Suprapubic skin (tissue), 4 donors: ENCODE measurements at regions not wholly inside any gene's neighbourhood (a gene's known extent, or its start where the extent isn't known, plus 50 kb on each side); places are given as distances from the start of the nearest gene placed in this dataset.

Experiments
- DNase-seq, 2 donors: peaks; one replicate each; pipeline ENCODE4 v3.0.0-alpha.2; 2019; ENCODE audit warnings: low spot score in 2 of 2
- H3K27ac ChIP-seq: fragments of 200-600 bp; sonication (generic); one replicate; pipeline ENCODE4 v1.5.1; 2019
- H3K27me3 ChIP-seq: fragments of 200-600 bp; sonication (generic); one replicate; pipeline ENCODE4 v1.5.1; 2019
- H3K36me3 ChIP-seq: fragments of 200-600 bp; sonication (generic); one replicate; pipeline ENCODE4 v1.5.1; 2019
- H3K4me1 ChIP-seq: fragments of 200-600 bp; sonication (generic); one replicate; pipeline ENCODE4 v1.5.1; 2019
- H3K4me3 ChIP-seq: fragments of 200-600 bp; sonication (generic); one replicate; pipeline ENCODE4 v1.5.1; 2019; ENCODE audit warnings: mild to moderate bottlenecking
- H3K9me3 ChIP-seq: fragments of 200-600 bp; sonication (generic); one replicate; pipeline ENCODE4 v1.5.1; 2019
- CTCF ChIP-seq, 2 donors: fragments of 200-600 bp in 1 of 2; fragments of 450-650 bp in 1 of 2; sonication (generic) in 1 of 2; IDR thresholded peaks; one replicate each; pipeline ENCODE4 v1.5.1; 2016 to 2019; ENCODE audit warnings: antibody characterized with exemption in 2 of 2, mild to moderate bottlenecking in 1 of 2, moderate library complexity in 1 of 2
- EP300 ChIP-seq: sonication (generic); formaldehyde crosslinking; IDR thresholded peaks from one replicate; pipeline ENCODE4 v1.6.1; 2017; ENCODE audit warnings: antibody characterized with exemption
- POLR2A ChIP-seq, 2 donors: fragments of 450-650 bp; IDR thresholded peaks; one replicate each; pipeline ENCODE4 v1.6.1; 2017; ENCODE audit warnings: antibody characterized with exemption in 2 of 2, mild to moderate bottlenecking in 2 of 2, moderate library complexity in 2 of 2
- POLR2AphosphoS5 ChIP-seq, 3 donors: sonication (generic); formaldehyde crosslinking; IDR thresholded peaks; one replicate each; pipeline ENCODE4 v1.6.1; 2017; ENCODE audit warnings: antibody characterized with exemption in 3 of 3
- WGBS: methylation state at CpG from one replicate; pipeline ENCODE4 v1.1.5; 2018; 5-methylcytosine and 5-hydroxymethylcytosine counted together

DNA sequence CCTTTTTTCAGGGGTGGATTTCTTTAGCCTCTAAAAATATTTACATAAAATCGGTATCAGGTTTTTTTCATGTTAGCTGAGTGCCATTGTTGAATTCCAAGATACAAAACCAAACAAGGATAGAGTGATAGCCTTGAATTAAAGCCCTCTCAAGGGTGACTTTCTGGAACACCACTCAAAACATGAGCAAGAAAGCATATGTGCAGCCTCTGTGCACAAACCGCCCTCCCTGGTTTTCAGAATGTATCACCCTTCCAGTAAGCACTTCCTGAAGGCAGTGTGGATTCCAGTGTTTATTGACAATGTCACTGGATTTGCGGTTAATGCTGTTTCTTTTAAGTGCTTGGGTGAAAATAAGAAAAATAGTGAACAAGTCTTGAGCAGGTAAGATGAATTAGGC lies 597.7 kb downstream of the TMEM114 start:
- Histone ChIP-seq H3K4me3 (no peak overlapping the region), H3K27ac (no peak overlapping the region), H3K4me1 (no peaks in the 10 kb centered on the region), H3K9me3 (no peaks in the 10 kb centered on the region), H3K27me3 (no peaks in the 10 kb centered on the region), H3K36me3 (no peaks in the 10 kb centered on the region)
- 69% methylated on average over 3 of the region's 3 CpGs for WGBS
- no peak for DNase-seq
- TF ChIP-seq EP300 (no peak), POLR2AphosphoS5 (IDR thresholded peaks at IDR 0.05) (no peak), POLR2A (IDR thresholded peaks at IDR 0.05) (no peak), CTCF (IDR thresholded peaks at IDR 0.05) (no peak)

DNA sequence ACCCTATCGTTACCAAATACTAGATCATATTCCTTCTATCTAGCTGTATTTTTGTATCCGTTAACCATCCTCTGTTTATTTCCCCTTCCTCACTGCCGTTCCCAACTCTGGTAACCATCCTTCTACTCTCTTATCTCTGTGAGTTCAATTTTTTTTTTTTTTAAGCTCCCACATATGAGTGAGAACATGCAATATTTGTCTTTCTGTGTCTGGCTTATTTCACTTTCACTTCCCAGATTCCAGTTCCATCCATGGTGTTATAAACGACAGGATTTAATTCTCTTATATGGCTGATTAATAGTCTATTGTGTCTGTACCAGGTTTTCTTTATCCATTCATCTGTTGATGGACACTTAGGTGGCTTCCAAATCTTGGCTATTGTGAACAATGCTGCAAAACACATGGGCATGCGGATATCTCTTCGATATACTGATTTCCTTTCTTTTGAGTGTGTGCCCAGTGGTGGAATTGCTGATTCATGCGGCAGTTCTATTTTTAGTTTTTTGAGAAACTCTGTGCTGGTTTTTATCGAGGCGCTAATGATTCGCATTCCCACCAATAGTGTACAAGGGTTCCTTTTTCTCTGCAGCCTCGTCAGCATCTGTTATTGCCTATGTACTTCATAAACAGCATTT lies 599.6 kb downstream of the TMEM114 start:
- no peaks in the 10 kb centered on the region for H3K4me1 ChIP-seq
- H3K27me3 ChIP-seq: no peaks in the 10 kb centered on the region
- 55% methylated on average over 11 of the region's 11 CpGs for WGBS
- H3K27ac ChIP-seq: no peak overlapping the region
- H3K36me3 ChIP-seq: no peaks in the 10 kb centered on the region
- no peak for DNase-seq
- TF ChIP-seq EP300 (no peak), CTCF (IDR thresholded peaks at IDR 0.05) (no peak), POLR2AphosphoS5 (IDR thresholded peaks at IDR 0.05) (no peak), POLR2A (IDR thresholded peaks at IDR 0.05) (no peak)
- H3K4me3 ChIP-seq: no peak overlapping the region
- H3K9me3 ChIP-seq: no peaks in the 10 kb centered on the region

DNA sequence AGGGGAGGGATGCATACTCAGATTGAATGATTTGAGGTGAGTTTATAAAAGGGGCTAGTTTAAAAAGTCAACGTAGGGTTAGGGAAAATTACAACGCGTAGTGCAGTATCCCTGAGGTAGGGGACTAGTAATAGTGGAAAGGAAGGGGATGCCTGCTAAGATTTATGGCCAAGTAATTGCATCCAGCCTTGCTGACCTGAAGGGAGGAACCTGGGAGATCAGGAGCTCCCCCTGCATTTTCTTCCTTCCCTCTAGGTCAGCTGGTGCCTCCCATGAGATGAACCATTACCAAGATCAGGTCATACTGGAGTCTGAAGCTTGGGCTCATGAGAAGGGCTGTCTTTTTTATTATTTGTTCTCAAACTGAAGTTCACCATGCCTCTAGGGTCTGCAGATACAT lies 606.6 kb downstream of the TMEM114 start:
- no peak overlapping the region for H3K27ac ChIP-seq
- H3K4me3 ChIP-seq: no peak overlapping the region
- H3K4me1 ChIP-seq: no peaks in the 10 kb centered on the region
- DNase-seq: no peak
- WGBS: 22% methylated on average over 3 of the region's 3 CpGs
- TF ChIP-seq POLR2AphosphoS5 (IDR thresholded peaks at IDR 0.05) (no peak), CTCF (IDR thresholded peaks at IDR 0.05) (no peak), EP300 (no peak), POLR2A (IDR thresholded peaks at IDR 0.05) (no peak)
- no peaks in the 10 kb centered on the region for H3K36me3 ChIP-seq
- H3K27me3 ChIP-seq: no peaks in the 10 kb centered on the region
- no peaks in the 10 kb centered on the region for H3K9me3 ChIP-seq

DNA sequence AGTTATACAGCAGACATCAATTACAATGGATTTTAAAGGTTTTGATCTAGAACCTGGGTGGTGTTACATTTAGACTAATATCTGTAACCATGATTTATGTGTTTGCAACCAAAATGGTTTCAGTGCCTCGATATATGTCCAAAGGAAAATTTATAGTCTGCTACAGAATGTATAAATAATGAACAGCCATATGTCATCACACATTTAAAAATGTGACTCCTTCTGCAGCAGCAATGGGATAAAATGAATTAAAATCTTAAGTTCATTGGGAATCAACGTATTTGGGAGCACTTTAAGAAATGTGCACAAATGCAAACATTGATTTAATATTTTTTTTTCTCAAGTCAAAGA lies 610.2 kb downstream of the TMEM114 start:
- no peaks in the 10 kb centered on the region for H3K9me3 ChIP-seq
- no peak overlapping the region for H3K27ac ChIP-seq
- TF ChIP-seq POLR2AphosphoS5 (IDR thresholded peaks at IDR 0.05): no peak
- no peaks in the 10 kb centered on the region for H3K27me3 ChIP-seq
- no peaks in the 10 kb centered on the region for H3K36me3 ChIP-seq
- no peak overlapping the region for H3K4me3 ChIP-seq
- WGBS: 24% methylated on average over 2 of the region's 2 CpGs
- H3K4me1 ChIP-seq: no peaks in the 10 kb centered on the region
- DNase-seq: no peak

GRCh38 chr16:7979448-7980132 lies 610.7 kb downstream of the TMEM114 start:
- TF ChIP-seq POLR2A (IDR thresholded peaks at IDR 0.05) (no peak), POLR2AphosphoS5 (IDR thresholded peaks at IDR 0.05) (no peak), CTCF (IDR thresholded peaks at IDR 0.05) (no peak), EP300 (no peak)
- 59% methylated on average over 18 of the region's 18 CpGs for WGBS
- Histone ChIP-seq H3K4me3 (no peak overlapping the region), H3K27me3 (no peaks in the 10 kb centered on the region), H3K27ac (no peak overlapping the region), H3K9me3 (no peaks in the 10 kb centered on the region), H3K36me3 (no peaks in the 10 kb centered on the region), H3K4me1 (no peaks in the 10 kb centered on the region)
- DNase-seq: no peak
